ENCODE measurements at regions not wholly inside any gene's neighbourhood (a gene's known extent, or its start where the extent isn't known, plus 50 kb on each side); places are given as distances from the start of the nearest gene placed in this dataset.

GRCh38 chr3:30233913-30234646 lies 372.3 kb upstream of the TGFBR2 start:
- TF ChIP-seq CTCF (IDR thresholded peaks at IDR 0.05): no peak
- no peak for TF ChIP-seq SIN3A (IDR thresholded peaks at IDR 0.05; ENCODE audit: borderline replicate concordance, insufficient read depth, low read depth, low read length)
- peak; percentile 19; the same call in 1 of the 2 replicates for TF ChIP-seq TCF7L2 (IDR thresholded peaks at IDR 0.05; ENCODE audit: low read depth, low read length)
- 0 out of 2 replicates have a peak, but pooled peaks have one; percentile 49 for TF ChIP-seq POLR2AphosphoS5 (IDR thresholded peaks at IDR 0.05; ENCODE audit: low read depth, low read length)
- TF ChIP-seq, protein P1, sequence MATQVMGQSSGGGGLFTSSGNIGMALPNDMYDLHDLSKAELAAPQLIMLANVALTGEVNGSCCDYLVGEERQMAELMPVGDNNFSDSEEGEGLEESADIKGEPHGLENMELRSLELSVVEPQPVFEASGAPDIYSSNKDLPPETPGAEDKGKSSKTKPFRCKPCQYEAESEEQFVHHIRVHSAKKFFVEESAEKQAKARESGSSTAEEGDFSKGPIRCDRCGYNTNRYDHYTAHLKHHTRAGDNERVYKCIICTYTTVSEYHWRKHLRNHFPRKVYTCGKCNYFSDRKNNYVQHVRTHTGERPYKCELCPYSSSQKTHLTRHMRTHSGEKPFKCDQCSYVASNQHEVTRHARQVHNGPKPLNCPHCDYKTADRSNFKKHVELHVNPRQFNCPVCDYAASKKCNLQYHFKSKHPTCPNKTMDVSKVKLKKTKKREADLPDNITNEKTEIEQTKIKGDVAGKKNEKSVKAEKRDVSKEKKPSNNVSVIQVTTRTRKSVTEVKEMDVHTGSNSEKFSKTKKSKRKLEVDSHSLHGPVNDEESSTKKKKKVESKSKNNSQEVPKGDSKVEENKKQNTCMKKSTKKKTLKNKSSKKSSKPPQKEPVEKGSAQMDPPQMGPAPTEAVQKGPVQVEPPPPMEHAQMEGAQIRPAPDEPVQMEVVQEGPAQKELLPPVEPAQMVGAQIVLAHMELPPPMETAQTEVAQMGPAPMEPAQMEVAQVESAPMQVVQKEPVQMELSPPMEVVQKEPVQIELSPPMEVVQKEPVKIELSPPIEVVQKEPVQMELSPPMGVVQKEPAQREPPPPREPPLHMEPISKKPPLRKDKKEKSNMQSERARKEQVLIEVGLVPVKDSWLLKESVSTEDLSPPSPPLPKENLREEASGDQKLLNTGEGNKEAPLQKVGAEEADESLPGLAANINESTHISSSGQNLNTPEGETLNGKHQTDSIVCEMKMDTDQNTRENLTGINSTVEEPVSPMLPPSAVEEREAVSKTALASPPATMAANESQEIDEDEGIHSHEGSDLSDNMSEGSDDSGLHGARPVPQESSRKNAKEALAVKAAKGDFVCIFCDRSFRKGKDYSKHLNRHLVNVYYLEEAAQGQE (IDR thresholded peaks at IDR 0.05; ENCODE audit: insufficient read depth in 1 of 2, low read depth in 2 of 2, low read length in 1 of 2): no peak

Data from Panc1 (cell line).